ENCODE measurements at regions not wholly inside any gene's neighbourhood (a gene's known extent, or its start where the extent isn't known, plus 50 kb on each side); places are given as distances from the start of the nearest gene placed in this dataset.

DNA sequence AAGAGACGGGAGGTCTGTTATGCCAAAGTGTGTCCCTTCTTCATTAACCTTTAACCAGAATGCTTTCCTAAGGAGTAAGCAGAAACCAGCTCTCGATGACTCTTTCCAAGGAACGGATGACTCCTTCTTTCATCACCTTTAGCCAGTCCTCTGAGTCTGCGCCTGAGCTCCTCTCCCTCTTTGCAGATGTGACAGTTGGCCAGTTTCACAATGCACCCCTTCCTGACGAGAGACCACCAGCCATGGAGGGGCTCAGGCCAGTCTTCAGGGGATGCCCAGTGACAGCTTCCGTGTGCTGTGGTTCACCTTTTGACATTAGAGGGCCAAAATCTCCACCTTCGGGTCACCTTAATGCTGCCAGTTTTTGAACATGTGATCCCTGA is 826.1 kb downstream of the TBC1D22A start:
- DNase-seq (ENCODE audit: low read depth in 3 of 3) = no peak

- no peak for DNase-seq (ENCODE audit: low read depth in 3 of 3)
Measured at GRCh38 chr22:47587861-47588577, 825.6 kb downstream of the TBC1D22A start.

- DNase-seq (ENCODE audit: low read depth in 3 of 3) = no peak
Measured at GRCh38 chr22:47587361-47587760, 824.9 kb downstream of the TBC1D22A start.

DNA sequence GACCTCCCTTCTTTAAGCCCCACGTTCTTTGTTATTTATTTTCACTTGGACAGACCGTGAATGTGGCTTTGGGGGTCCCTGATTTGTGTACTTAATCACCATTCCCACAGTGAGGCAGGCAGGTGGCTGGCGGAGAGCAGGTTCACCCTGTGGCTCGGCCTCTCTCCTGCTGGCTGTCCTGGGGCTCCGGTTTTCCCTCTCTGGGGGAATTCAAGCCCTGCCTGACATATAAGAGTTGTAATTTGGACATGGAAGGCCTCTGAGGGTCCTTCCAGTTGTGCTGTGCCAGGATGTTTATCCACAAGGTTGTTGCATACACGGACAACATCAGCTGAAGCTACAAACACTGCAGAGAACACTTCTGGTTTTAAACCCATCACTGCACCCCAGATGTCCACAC is 824.5 kb downstream of the TBC1D22A start:
- no peak for DNase-seq (ENCODE audit: low read depth in 3 of 3)

DNA sequence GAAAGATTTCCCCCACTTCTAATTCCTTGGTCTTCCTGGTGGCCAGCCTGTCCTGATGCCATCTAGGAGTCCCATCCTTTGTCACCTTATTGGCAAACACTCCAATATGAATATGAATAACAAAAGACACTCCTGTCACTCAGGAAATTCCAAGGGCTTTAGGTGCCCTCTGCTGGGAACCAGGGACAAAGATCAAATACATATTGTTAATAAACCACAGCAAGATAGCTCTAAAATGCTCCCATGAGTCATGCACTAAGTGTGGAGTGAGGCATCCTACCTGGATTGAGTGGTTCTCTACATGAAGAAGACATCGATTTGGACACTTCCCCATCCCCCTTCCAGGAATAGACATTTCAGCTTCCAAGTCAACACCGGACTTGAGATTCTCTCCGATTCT is 823.6 kb downstream of the TBC1D22A start:
- DNase-seq (ENCODE audit: low read depth in 3 of 3) = no peak

- no peak for DNase-seq (ENCODE audit: low read depth in 3 of 3)
Measured at GRCh38 chr22:47583959-47584562, 821.6 kb downstream of the TBC1D22A start.

DNA sequence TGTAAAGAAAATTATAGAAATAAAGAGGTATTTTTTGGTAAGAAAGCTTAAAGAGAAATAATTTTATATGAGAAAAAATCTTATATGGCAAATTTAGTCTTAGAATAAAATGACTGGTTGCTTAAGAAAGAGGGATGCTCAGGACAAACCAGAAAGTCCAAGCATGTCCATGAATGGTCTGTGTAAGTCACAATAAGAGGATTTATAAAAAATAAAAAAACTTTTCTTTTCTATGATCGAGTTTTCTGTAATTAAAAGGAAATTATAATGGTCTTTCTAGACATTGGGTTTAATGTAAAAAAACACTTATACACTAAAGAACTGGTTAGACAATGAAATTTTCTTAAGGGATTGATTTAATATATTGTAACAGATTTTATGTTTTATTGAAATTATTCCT is 819.6 kb downstream of the TBC1D22A start:
- DNase-seq (ENCODE audit: low read depth in 3 of 3) = no peak

- no peak for DNase-seq (ENCODE audit: low read depth in 3 of 3)
Measured at GRCh38 chr22:47580121-47580520, 817.7 kb downstream of the TBC1D22A start.

- no peak for DNase-seq (ENCODE audit: low read depth in 3 of 3)
Measured at GRCh38 chr22:47576908-47577307, 814.5 kb downstream of the TBC1D22A start.

DNA sequence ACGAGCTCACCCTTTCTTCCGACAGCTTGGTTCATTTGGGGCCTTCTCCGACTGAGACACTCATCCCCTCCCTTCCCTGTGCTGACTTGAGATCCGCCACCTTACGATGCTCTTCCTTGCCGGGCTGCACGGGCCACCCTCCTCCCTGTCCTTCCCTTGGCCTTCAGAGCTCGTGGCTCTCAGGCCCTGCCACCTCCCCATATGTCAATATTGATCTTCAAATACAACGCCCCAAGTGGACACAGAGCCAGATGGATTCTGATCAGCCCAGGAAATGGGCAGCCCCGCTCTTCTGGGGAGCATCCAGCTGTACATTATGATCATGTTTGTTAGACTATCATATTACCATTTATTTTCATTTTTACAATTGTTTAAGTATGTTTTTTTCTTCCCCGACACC is 812.8 kb downstream of the TBC1D22A start:
- no peak for DNase-seq (ENCODE audit: low read depth in 3 of 3)

DNA sequence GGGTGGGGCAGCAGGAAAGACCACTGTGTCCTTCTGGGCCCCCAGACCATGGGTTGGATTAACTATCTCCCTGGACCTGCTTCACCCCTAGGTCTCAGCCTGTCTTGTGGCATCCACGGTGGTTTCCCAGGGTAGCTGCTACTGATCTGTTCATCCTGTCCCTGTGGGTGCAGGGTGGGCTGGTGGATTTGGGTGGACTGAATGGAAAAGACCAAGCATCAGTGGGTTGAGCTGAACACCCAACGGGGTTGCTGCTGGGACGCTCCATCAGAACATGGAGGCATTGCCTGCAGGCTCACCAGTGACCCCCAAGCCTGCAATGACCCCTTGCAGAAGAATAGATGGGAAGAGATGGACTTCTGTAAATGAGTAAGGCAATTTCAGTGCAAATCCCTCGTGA is 812.1 kb downstream of the TBC1D22A start:
- DNase-seq (ENCODE audit: low read depth in 3 of 3) = no peak

- no peak for DNase-seq (ENCODE audit: low read depth in 3 of 3)
Measured at GRCh38 chr22:47573141-47573540, 810.7 kb downstream of the TBC1D22A start.

DNA sequence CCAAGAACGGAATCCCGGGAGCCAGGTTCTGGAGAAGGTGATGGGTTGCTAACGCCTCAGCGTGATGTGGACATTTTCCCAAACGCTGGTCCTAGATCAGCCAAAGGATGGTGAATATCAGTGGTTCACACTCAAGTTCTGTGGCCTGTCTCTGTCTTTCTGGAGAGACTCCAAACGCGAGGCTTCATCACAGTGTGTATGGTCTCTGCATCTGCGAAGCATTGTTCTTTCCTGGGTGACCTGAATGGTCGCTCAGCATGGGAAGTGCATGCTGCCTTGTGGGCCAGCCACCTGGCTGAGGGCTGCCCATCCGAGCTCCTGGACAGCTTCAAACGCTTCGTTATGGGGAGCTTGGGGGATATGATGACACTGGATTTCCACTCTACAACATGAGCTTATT is 810.0 kb downstream of the TBC1D22A start:
- no peak for DNase-seq (ENCODE audit: low read depth in 3 of 3)

DNA sequence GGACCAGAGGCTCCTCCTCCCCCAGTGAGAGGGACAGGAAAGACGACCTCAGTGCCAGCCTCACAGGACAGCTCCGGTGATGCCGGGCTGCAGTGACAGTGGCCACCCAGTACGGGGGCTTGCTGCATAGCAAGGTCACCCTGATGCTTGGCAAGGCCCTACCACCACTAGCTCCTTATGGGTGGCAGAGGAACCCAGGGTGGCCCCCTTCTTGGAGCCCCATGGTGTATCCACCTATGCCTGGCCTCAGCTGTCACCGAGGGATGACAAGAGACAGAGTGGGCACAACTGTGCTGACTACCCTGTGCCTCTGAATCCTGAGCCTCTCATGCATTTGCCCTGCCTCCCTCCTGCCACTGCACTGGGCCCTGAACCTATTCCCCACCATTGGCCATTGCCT is 809.2 kb downstream of the TBC1D22A start:
- DNase-seq (ENCODE audit: low read depth in 3 of 3) = no peak

DNA sequence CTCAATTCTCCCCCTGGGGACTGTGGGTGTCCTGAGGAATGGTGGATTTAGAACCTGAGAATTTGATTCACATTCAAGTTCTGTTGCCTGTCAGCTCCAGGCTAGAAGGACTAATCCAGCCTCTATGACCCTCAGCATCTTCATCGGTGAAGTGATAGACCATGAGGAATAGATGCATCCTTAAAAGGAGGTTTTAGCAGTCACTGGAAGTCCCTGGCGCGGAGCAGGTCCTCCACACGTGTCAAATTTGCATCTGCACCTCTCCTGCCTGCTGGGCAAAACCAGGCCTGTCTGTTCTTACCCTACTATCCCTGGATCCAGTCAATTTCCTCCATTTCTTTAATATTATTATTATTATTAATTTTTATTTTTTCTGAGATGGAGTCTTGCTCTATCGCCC is 808.4 kb downstream of the TBC1D22A start:
- DNase-seq (ENCODE audit: low read depth in 3 of 3) = no peak

DNA sequence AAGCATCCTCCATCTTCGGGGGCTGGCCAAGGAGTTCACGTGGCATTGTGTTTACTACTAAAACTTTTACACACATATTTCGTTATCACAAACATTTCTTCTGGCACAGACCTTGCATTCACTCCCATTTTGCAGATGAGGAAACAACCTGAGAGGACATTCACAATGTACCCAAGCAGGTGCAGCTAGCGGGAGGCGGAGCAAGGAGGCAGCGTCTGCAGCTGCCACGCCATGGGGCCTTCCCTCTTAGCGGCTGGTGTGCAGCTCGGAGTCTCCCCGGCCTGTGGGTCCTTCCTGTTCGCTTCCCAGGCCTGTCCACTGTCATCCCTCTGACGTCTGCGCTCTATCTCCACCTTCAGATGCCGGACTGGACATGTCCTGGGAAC is 807.8 kb downstream of the TBC1D22A start:
- no peak for DNase-seq (ENCODE audit: low read depth in 3 of 3)

DNA sequence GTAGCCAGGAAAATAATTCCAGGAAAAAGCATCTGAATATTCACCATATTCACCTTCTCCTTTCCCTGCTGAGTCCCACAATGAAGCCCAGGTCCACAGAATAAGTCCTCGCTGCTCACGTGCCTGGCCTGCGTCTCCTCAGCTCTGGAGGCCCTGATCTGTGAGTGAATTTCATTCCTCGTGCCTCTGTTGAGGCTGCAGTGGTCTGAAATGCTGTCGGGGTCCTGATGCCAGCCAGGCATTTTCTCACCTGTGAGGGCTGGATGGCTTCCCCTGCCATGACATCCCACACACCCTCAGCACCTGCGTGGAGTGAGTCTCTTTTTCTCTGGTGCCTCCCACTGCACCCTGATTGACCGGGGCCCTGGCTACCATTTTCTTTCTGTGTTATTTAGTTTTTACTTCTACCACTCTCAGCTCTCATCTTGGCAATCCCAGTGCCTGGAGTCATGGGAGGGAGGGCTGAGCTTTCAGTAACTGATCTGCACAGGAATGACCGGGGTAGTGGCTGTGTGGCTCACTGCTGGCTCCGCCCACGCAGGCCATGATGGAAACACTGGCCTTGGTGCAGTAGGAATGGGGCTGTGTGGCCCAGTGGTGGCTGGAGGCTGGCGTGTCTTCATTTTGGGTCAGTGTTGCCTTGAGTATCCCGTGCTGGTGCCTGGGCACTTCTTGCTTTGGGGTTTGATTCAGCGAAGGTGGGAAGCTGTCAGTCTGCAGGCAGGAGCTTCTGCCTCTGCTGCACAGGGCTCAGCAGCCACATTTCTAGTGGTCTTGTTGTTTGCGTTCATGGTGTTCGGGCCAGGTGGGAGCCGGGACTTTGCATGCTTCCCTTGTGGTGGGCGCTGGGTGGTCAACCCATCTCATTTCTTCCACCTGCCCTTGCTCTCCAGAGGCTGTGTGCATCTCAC is 807.2 kb downstream of the TBC1D22A start:
- DNase-seq (ENCODE audit: low read depth in 3 of 3) = no peak

- no peak for DNase-seq (ENCODE audit: low read depth in 3 of 3)
Measured at GRCh38 chr22:47568700-47569099, 806.2 kb downstream of the TBC1D22A start.

GRCh38 chr22:47567126-47568090 is 805.0 kb downstream of the TBC1D22A start:
- DNase-seq (ENCODE audit: low read depth in 3 of 3) = no peak

GRCh38 chr22:47566491-47566890 is 804.0 kb downstream of the TBC1D22A start:
- DNase-seq (ENCODE audit: low read depth in 3 of 3) = no peak

DNA sequence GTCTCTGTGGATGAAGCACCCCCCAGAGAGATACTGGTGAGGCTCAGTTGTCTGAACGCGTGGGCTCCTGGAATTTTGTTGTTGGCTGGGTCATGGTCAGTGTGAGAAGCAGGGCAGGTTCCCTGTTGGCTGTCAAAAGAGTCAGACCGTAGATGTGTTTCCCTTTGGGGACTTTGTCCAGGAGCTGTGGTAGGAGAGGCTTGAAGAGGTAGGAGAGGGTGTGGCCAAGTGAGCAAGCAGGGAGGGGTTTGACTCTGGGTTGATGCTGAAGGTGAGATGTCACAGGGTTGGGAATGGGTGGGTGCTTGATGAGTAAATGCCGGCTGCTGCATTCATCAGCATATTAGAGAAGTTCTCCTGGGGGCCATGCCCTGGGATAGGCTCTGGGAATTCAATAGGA is 803.2 kb downstream of the TBC1D22A start:
- no peak for DNase-seq (ENCODE audit: low read depth in 3 of 3)
